Central memory CD4-positive, alpha-beta T cell (primary cell): ENCODE measurements at regions not wholly inside any gene's neighbourhood (a gene's known extent, or its start where the extent isn't known, plus 50 kb on each side); places are given as distances from the start of the nearest gene placed in this dataset.

Experiments
- DNase-seq: peaks from one replicate; pipeline ENCODE4 v3.0.0; 2022

DNA sequence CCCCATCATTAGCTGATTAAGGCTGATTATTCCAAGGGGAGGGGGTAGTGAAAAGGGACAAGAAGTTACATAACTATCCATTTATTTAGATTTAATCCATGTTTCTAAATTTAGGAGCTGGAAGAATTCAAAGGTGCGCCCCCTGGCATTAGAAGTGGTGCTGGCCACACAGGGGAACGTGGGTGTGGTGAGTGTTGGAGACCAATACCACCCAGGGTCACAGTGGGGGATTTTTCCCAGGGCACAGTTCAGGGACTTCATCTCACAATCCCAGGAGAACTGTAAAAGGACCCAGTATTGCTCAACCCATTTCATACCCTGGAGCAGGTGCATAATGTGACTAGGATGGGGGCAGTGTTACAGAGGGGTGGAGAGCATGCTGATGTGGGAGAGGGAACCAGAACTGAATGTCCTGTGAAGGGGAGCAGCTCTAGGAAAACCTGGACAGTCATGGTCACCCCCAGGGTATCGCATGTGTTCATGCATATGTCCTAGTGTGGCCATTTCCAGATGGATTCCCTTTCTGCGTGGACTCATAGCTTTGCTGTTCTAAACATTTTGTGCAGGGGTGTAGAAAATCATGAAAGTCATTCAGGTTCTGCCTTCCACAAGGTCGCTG is 110.3 kb downstream of the LSM3 start:
- no peak for DNase-seq

DNA sequence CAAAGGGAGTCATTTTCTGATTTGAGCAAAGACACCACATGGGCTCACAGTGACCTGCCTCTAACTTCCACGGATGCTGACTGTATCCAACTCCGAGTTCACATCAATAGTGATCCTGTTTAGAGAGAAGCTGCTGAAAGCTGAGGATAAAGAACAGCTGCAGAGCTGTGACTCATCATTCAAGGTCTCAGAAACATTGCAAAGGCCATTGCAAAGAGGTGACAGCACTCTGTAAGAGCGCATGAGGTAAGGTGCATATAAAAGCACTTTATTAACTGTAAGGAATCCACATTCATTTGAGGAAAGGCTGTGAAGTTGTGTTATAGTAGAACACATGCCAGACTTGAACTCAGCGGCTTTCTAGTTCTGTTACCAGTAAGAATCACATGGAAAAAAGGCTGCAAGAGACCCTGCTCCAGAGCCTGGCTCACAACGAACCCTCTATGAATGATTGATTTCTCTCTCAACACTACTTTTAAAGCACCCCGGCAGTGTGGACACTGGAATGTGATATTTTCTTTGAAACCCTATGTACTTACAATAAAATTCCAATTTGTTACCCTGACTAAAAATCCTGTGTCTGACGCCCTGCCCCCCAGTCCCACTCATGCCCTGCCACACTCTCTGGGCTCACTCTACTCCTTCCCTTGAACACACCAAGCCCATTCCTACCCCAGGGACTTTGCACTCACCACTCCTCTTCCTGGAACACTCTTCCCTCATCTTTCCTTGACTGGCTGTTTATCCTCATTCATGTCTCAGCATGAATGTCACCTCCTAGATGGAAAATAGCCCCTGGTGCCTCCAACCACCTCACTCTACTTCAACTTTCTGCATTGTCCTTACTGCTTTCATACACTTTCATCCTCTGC is 111.2 kb downstream of the LSM3 start:
- DNase-seq = no peak

DNA sequence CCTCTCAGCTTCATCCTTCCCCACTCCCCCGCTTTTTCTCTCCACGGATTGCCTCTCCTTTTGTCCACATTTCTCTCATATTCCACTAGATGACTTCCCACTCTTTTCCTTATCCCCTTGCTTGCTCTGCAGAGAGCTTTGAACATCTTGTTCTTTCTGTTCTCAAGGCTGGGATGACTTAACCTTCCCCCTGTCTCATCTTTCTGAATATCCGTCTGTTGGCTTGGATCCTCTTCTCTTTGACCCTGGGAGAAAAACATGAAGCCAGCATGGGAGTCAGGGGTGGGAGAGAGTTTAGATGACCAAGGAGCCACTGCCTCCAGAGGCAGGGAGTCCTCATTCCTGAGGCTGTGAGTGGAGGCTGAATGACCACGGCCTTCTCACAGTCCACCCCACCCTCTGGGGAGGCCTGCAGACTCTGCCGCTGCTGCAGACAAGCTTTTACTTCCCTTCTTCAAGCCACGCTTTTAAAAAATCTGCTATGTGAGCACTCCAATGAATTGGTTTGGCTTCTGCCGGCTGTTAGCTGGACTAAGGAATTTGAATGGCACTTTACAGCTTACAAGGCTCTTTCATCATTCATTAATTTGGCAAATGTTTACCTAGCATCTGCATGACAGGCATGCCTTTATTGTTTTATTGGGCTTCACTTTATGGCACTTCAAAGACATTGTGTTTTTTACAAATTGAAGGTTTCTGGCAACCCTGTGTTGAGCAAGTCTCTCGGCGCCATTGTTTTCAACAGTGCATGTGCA is 111.6 kb upstream of the SLC6A6 start:
- no peak for DNase-seq

DNA sequence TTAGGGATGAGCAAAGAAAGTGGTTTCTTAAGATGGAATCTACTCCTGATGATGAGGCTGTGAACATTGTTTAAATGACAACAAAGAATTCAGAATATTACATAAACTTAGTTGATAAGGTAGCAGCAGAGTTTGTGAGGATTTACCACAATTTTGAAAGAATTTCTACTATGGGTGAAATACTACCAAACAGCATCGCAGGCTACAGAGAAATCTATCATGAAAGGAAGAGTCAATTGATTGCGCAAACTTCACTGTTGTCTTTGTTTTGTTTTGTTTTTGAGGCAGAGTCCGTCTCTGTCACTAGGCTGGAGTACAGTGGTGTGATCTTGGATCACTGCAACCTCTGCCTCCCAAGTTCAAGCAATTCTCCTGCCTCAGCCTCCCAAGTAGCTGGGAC is 107.4 kb upstream of the SLC6A6 start:
- DNase-seq = no peak

DNA sequence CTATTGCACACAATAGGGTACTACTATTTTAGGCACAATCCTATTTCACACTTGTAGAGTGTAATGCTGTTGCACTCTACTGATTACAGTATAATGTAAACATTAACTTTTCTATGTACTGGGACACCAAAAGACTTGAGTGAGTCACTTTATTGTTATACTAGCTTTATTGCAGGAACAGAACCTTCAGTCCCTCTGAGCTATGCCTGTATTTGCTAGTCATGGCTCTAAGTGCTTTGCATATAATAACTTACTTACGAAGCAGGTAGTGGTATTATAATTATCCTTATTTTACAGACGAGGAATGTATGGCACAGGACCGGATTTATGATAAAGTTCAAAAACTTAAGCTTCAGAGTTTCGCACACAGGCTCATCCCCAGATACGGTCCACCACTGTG is 106.6 kb upstream of the SLC6A6 start:
- DNase-seq = no peak

DNA sequence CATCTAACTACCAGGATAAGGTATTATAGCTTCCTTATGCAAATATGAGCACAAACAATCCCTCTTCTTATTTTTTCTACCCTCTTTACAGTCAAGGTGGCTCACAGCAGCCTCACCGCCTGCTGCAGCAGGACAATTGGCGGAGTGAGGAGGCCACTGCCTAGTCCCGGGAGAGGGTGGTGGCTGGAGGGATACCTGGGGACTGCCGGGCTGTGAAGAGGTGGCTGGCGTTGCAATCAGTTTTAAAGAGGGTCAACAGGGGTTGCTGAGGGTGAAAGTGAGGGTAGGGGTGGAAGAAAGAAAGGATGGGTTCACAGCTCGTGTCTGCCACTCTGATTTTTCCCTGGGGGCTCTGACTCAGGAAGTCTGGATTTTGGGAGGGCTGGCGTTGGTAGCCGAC is 105.1 kb upstream of the SLC6A6 start:
- DNase-seq = no peak

DNA sequence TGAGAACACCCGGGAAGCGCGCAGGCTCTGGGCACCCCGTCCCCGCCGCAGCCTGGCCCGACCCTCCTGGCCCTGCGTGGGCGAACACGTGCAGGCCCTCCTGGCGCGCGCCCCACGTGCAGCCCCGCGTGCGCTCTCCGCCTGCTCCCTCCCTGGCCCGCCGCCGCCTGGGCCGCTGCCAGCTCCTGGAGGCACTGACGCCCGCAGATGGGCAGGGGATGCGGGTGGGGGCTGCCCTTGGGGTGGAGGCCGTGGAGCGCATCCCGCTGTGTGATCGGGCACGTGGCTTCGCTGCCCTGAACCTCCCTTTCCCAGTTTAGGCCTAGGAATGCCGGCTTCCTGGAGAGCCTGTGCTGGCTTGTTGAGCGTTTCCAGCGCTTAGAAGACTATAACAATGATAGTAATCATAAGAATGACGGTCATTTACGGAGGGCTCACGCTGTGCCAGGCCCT is 104.6 kb upstream of the SLC6A6 start:
- no peak for DNase-seq

DNA sequence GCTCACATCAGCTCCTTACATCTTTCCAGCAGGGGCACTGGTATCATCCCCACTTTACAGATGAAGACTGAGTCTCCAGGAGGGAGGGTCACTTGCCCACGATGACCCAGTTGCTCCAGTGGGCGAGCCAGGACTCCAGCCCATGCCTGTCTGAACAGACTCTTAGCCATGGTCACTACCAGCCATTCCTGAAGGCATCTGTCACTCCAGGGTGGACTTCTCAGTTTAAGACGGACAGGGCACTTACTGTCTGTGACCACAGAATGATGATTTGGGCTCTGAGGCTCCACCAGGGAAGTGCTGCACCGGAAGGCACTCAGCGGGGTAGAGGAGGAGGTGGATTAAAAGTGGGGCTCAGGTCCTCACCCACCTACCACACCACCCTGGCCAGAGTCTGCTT is 104.0 kb upstream of the SLC6A6 start:
- DNase-seq = no peak

DNA sequence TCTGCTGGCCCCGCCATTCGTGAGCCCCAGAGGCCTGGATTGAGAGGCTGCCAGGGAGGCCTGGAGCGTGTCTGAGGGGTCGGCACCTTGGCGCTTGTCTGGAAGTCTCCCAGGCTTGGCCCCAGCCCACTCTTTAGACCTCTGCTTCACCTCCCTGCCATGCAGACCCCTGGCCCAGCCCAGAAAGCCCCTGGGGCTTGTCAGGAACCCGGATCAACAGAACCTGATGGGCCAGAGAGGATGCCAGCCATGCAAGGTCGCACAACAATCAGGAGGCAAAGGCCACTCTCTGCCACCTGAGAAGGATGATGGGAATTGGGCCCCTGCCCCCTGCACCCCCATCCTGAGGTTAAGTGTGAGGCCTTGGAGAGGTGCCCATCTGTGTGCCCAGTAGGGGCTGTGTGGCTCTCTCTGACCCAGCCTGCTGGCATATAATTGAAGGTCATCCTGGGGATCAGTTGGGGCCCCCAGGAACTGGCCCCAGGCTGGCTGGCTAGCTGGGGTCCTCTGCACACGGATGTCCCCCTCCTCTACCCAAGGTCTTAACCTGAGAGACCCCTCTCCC is 103.3 kb upstream of the SLC6A6 start:
- no peak for DNase-seq

DNA sequence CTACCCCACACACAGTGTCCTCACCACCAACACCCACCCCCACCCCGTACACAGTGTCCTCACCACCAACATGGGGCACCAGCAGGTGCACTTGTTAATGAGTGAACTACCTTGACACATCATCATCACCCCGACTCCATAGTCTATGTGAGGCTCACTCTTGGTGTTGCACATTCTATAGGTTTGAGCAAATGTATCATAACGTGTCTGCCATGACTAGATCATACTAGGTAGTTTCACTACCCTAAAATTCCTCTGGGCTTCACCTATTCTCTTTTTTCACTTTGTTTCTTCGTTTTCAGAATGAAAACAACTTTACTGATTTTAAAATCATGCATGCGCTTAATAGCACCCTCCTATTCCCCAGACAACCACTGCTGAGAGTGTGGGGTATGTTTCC is 102.6 kb upstream of the SLC6A6 start:
- DNase-seq = no peak

DNA sequence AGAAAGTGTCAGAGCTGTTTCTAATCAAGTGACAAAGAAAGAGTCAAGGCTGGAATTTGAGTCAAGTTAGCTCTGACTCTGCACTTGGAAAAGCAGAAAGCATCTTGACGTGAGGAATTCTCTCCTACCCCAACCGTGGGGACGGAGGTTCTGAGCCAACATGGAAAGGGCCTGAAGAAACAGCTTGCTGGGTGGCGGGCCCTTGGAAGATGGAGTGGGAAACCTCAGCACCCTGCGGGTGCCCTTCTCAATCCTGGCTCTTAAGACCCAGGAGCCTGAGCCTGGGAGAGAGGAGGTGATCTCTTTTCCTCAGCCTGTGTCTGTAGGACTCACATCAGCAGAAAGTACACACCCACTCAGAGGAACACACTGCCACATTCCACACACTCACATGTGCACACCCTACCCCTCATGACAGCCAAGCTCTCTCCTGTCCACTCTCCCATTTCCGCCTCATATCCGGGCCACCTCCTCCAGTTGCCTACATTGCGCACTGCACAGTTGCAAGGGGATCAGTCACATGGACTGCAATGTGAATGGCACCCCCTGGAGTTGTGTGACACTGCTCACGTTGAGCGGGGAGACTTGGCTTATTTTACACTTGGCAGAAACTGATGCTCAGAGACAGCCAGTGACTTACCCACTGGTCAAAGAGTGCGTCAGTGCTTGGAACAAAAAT is 101.5 kb upstream of the SLC6A6 start:
- DNase-seq = no peak

DNA sequence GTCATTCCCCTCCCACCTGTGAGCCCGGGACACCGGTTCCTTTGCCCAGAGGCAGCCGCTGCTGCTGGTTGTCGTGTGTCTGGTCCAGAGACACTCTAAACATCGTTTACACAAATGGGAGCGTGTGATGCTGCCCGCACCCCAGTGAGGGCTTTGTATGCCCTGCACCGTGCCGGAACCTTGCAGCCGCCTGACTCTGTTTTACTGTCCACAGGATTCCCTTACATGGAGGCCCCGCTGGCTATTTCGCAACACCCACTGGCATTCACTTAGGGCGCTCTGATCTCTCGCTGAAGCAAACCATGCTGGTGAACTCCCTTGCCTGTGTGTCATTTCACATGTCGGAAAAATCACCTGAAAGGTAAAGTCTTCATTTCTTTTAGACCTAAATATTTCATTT is 100.8 kb upstream of the SLC6A6 start:
- DNase-seq = no peak

DNA sequence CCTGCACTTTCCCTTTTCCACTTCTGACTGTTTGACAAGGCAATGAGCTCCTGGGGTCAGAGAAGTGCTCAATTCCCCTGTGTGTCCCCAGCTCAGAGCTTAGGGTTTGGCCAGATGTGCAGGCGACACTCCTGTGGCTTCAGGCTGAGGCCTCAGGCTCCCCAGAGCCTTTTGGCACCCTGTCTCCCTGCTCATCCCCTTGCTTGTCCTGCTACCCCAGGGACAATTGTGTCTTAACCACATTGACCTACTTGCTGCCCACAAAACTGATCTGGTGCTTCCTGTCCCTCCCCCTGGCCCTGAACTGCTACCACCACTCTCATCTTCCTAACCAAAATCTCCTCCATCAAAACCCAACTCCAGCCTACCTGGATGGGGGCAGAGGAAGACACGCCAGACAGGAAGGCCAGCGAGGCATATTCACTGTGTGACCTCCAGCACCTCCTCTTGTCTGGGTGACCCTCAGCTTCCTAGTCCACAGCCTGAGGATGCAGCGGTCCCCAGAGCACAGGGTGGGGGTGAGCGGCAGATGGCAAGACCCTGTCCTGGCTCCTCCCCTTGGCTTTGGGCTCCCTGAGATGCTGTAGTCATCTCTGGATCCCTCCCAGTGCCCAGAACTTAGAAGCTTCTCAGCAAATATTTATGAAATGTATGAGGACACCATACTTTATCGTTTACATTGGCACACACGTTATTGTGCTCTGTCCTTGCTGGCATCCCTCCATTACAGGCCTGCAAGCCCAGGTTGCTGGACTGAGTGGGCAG is 98.9 kb upstream of the SLC6A6 start:
- peak; percentile 6 for DNase-seq

DNA sequence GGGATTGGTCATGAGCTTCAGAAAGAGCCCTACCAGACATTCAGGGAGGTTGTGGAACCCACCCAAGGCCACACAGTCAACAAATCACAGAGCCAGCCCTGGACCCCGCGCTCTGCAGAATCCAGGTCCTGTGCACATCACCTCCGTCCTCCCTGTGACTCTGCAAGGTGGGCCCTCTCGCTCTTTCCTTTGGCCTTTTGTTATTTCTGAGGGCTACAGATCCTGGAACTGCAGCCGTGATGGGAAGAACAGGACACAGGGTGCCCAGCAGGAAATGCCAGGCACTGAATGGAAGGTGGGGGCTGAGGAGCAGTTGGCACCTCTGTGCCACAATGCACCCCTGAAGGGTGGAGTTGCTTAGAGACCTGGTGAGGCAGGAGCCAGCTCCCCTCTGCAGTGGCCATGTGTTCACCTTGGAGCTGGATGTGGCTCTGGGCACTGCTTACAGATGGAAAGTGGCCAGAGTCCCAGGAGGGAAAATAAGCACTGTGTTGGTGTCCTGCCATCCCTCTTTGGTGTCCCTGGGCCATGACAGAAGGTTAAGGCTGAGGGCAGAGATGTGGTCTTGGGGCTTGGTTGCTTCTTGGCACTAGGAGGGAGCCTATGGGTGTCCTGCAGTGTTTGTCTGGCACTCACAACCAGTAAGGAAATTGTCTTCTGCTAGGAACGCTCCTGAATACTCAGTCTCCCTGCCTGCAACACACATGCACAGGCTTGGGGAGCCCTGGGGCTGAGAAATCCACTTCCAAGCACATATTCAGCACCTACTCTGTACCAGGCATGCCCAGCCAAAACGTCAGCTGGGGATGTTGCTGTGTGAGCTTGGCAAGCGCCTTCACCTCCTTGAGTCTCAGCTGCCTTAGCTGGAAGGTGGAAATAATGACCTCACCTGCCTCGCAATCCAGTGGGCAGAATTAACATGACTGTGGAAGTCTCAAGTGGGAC is 98.0 kb upstream of the SLC6A6 start:
- DNase-seq = no peak

DNA sequence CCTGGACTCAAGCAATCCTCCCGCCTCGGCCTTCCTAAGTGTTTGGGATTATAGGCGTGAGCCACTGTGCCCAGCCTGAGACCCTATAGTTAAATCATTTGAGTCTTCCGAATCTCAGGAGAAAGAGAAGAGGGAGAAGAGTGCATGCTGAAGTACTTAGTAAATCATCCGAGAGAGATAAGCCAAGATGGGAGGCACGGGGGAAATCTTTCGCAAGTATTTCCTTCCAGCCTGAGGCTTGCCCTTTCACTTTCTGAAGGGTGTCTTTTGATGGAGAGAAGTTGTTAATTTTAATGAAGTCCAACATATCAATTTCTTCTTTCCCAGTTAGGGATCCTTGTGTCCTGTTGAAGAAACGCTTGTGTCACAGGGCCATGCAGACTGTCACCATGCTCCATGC is 97.1 kb upstream of the SLC6A6 start:
- DNase-seq = no peak

DNA sequence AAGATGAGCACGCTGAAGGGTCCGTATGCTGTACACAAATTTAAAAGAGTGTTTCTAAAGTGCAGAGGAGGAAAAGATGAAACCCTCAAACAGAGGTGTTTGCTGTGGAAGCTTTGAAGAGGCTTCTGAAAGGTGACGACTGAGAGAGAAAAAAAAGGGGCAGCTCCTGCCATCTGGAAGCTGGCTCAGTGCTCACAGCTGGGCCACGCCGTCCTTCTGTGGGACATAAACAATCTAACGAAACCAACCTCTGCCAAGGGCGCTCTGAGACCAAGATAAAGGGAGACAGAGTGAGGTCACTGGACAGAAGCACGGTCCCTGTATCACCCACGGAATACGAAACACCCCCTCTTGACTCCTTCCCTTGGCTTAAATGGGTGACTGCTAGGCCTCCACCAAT is 96.3 kb upstream of the SLC6A6 start:
- DNase-seq = no peak

DNA sequence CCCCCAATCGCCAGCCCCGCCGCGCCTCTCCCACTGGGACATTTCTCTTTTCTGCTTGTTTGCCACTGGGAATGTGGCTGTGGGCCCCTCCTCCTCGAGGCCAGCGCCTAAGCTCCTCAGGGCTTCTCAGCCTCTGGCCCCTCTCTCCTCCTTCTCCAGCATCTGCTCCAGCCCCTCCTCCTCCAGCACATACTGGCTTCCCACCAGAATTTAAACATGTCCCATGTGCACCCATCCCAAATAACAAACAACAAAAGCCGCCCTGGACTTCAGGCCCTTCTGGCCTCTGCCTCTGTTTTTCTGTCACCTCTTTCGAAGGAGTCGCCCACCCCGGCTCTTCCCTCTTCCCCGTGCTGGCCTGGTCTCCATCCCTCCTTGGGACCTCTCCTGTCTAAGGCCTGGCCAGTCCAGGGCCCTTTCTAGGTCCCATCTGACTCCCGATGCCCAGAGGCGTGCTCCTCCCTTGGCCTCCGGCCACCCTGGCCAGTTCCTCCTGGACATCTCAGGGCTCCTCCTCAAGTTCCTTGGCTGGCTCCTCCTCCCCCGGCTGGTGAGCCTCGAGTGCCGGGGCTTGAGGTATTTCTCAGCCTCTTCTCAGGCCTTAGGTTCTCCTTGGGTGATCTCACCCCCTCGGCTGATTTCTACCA is 94.6 kb upstream of the SLC6A6 start:
- DNase-seq = no peak

DNA sequence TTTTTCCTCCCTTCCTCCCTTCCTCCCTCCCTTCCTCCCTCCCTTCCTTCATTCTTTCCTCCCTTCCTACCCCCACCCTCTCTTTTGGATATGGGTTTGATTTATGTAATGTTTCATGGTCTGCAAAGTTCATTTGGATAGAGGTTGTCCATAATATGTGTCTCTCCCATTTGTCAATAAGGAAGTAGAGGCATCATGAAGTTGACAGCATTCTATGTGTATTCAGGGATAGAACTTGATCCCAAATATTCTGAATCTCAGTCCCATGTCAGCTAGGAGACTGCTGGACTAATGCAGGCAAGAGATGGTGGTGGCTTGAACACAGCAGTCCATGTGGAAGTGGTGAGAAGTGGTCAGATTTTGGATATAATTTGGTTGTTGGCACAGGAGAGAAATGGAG is 90.7 kb upstream of the SLC6A6 start:
- DNase-seq = no peak

DNA sequence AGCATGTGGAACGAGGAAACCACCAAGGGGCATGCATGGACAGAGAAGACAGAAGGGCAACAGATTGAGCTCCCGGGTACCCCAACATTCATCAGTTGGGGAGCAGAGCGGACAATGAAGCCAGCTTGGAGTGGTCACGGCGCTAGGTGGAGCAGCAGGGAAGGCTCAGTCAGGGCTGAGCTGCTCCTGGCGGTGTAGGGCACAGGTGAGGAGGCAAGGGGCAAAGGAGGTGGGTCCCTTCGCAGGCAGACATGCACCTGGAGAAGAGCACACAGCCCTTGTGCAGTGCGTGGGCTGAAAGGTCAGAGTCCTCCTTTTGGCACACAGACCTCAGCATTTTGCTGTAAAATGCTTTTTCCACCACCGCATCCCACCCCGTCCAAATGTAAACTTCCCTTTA is 90.0 kb upstream of the SLC6A6 start:
- DNase-seq = no peak

DNA sequence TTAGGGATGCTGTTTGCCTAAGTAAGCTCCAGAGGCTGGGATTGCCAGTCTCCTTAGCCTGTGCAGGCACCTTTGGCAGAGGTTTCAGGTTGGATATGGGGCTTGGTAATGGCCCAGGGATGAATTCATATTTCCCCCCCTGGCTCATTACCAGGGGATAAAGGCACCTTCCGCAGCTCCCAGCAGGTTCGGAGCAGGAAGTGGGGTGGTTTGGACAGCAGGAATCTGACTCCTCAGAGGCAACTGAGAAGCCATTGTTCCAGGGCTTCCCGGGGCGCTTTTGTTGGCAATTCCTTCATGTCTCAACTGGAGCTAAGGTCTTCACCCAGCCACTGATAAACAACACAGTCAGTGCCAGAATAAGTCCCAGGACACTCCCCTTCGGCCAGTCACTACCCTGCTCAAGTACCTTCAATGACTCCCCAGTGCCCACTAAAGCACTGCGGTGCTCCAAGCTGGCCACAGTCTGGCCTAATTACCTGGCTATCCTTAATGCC is 85.3 kb upstream of the SLC6A6 start:
- no peak for DNase-seq
